Trophoblast cell (in vitro differentiated cells and primary cell): ENCODE measurements at regions not wholly inside any gene's neighbourhood (a gene's known extent, or its start where the extent isn't known, plus 50 kb on each side); places are given as distances from the start of the nearest gene placed in this dataset.
"Not testable (repeated sequence)": the region's sequence is repeated elsewhere in the genome, so short reads cannot be mapped to it uniquely, and the experiment has no call there.

Experiments used
- DNase-seq, 2 donors: peaks; one replicate each; pipeline ENCODE4 v3.0.0-alpha.2; 2016
- H2AFZ ChIP-seq: 2 replicates; pipeline ENCODE4 v1.6.1; 2013; ENCODE audit warnings: low read length, moderate library complexity, mild to moderate bottlenecking; ENCODE audit not compliant: insufficient read depth, poor library complexity
- H2AK5ac ChIP-seq: 2 replicates; pipeline ENCODE4 v1.6.1; 2013; ENCODE audit warnings: mild to moderate bottlenecking, low read length
- H2BK120ac ChIP-seq: 2 replicates; pipeline ENCODE4 v1.6.1; 2013; ENCODE audit warnings: low read length, mild to moderate bottlenecking, moderate library complexity; ENCODE audit not compliant: insufficient read depth, poor library complexity
- H2BK12ac ChIP-seq: 2 replicates; pipeline ENCODE4 v1.6.1; 2013; ENCODE audit warnings: mild to moderate bottlenecking, low read length, moderate library complexity
- H2BK5ac ChIP-seq: 2 replicates; pipeline ENCODE4 v1.6.1; 2013; ENCODE audit warnings: low read length, low read depth, moderate library complexity, mild to moderate bottlenecking; ENCODE audit not compliant: poor library complexity
- H3K14ac ChIP-seq: 2 replicates; pipeline ENCODE4 v1.6.1; 2013; ENCODE audit warnings: mild to moderate bottlenecking, low read length
- H3K18ac ChIP-seq: 2 replicates; pipeline ENCODE4 v1.6.1; 2013; ENCODE audit warnings: mild to moderate bottlenecking, low read length
- H3K23ac ChIP-seq: 2 replicates; pipeline ENCODE4 v1.6.1; 2013; ENCODE audit warnings: low read length
- H3K27ac ChIP-seq: 2 replicates; pipeline ENCODE4 v1.5.1; 2013; ENCODE audit warnings: low read depth, mild to moderate bottlenecking, inconsistent platforms, low read length, moderate library complexity
- H3K27me3 ChIP-seq: 2 replicates; pipeline ENCODE4 v1.6.1; 2013; ENCODE audit warnings: inconsistent platforms, mild to moderate bottlenecking, low read length, moderate library complexity; ENCODE audit not compliant: insufficient read depth
- H3K36me3 ChIP-seq, 2 experiments: 1 replicate in 1 of 2; 2 replicates in 1 of 2; pipeline ENCODE4 v1.6.1; 2013; ENCODE audit warnings: low read length in 2 of 2, mild to moderate bottlenecking in 2 of 2, moderate library complexity in 1 of 2; ENCODE audit not compliant: insufficient read depth in 2 of 2, control insufficient read depth in 1 of 2
- H3K4ac ChIP-seq: 2 replicates; pipeline ENCODE4 v1.6.1; 2013; ENCODE audit warnings: low read depth, mild to moderate bottlenecking, low read length, moderate library complexity
- H3K4me1 ChIP-seq, 2 experiments: 1 replicate in 1 of 2; 2 replicates in 1 of 2; pipeline ENCODE4 v1.6.1; 2013; ENCODE audit warnings: low read length in 2 of 2, mild to moderate bottlenecking in 2 of 2, moderate library complexity in 1 of 2; ENCODE audit not compliant: insufficient read depth in 2 of 2, control insufficient read depth in 1 of 2
- H3K4me2 ChIP-seq: 2 replicates; pipeline ENCODE4 v1.6.1; 2013; ENCODE audit warnings: inconsistent platforms, mild to moderate bottlenecking, low read length, moderate library complexity
- H3K4me3 ChIP-seq: 2 replicates; pipeline ENCODE4 v1.5.1; 2013; ENCODE audit warnings: mild to moderate bottlenecking, low read depth, low read length, inconsistent platforms
- H3K79me1 ChIP-seq: one replicate; pipeline ENCODE4 v1.6.1; 2013; ENCODE audit warnings: low read length
- H3K79me2 ChIP-seq: 2 replicates; pipeline ENCODE4 v1.6.1; 2013; ENCODE audit warnings: low read length, mild to moderate bottlenecking; ENCODE audit not compliant: control insufficient read depth, insufficient read depth, poor library complexity
- H3K9ac ChIP-seq: 2 replicates; pipeline ENCODE4 v1.6.1; 2013; ENCODE audit warnings: mild to moderate bottlenecking, low read length
- H3K9me3 ChIP-seq: 2 replicates; pipeline ENCODE4 v1.6.1; 2013; ENCODE audit warnings: low read depth, mild to moderate bottlenecking, control low read depth, inconsistent platforms, low read length; ENCODE audit not compliant: insufficient read depth
- H4K12ac ChIP-seq: 2 replicates; pipeline ENCODE4 v1.6.1; 2013; ENCODE audit warnings: low read depth, mild to moderate bottlenecking, low read length, moderate library complexity
- H4K8ac ChIP-seq: 2 replicates; pipeline ENCODE4 v1.6.1; 2013; ENCODE audit warnings: low read depth, mild to moderate bottlenecking, low read length, moderate library complexity
- H4K91ac ChIP-seq: one replicate; pipeline ENCODE4 v1.6.1; 2013; ENCODE audit warnings: low read depth, mild to moderate bottlenecking, low read length, moderate library complexity
- WGBS: extraction: QIAGEN DNeasy Blood & Tissue Kit; methylation state at CpG from one replicate; pipeline ENCODE4 v1.1.7; 2013; ENCODE audit warnings: missing lambda C conversion rate; ENCODE audit not compliant: insufficient read length, insufficient coverage; ENCODE audit errors: extremely low coverage; 5-methylcytosine and 5-hydroxymethylcytosine counted together

DNA sequence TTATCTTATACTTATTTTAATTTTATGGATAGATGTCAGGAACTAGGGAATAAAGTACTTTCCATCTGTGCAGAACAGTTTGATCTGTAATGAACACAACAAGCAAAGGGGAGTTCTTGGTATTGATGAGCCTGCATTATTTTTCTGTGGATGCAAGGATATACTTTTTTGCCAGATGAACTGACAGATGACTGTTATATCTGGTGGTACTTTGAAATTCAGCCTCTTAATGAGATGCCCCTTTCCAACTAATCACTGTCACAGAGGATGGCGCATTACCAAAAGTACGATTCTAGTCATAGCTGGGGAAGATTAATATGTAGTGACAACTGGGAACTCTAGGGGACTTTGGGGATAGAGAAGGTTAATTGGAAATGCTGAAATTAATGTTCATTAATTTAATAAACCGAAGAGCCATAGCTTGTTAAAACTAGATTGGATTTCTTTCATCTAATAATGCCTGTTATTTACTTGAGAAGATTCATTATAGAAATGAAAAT, 603.4 kb upstream of the CNTN5 start:
- Histone ChIP-seq H3K79me2 (no peaks in the 10 kb centered on the region), H3K18ac (no peak overlapping the region), H3K4me2 (no peak overlapping the region), H2AFZ (no peak overlapping the region), H2BK12ac (no peak overlapping the region), H3K27ac (no peak overlapping the region), H3K9me3 (no peaks in the 10 kb centered on the region), H3K4me3 (no peak overlapping the region), H3K23ac (no peak overlapping the region), H3K4me1 (no peaks in the 10 kb centered on the region), H2BK5ac (no peak overlapping the region), H4K12ac (no peak overlapping the region), H3K36me3 (no peaks in the 10 kb centered on the region), H4K8ac (no peak overlapping the region), H2BK120ac (no peak overlapping the region), H2AK5ac (no peak overlapping the region), H3K27me3 (no peaks in the 10 kb centered on the region), H3K79me1 (no peaks in the 10 kb centered on the region), H3K14ac (no peak overlapping the region), H4K91ac (no peak overlapping the region), H3K9ac (no peak overlapping the region), H3K4ac (no peak overlapping the region)
- DNase-seq = no peak
- no CpG with 5 or more reads among the region's 3 CpGs for WGBS

DNA sequence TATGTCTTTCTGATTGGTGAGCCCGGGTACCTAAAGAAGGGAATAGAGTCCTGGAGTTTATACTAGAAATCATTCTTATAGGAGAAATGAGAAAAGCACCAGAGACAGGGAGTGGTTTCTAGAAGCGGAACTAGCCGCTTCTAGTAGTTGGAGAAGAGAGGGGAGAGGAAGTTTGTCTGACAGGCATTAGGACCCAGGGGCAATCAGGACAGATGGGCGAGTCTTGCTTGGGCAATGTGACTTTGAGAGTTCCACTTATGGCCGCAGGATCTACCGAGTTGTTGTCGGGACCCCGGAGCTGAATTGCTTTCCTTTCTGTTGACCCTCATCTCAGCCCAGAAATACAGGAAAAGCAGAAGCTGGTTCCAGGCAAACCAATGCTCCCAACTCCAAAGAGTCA, 596.8 kb upstream of the CNTN5 start:
- no peaks in the 10 kb centered on the region for H3K79me2 ChIP-seq
- H2BK120ac ChIP-seq = no peak overlapping the region
- no peak overlapping the region for H3K14ac ChIP-seq
- no peak overlapping the region for H2AFZ ChIP-seq
- no peak overlapping the region for H3K4ac ChIP-seq
- no peak overlapping the region for H3K4me3 ChIP-seq
- no peak overlapping the region for H4K91ac ChIP-seq
- no peaks in the 10 kb centered on the region for H3K36me3 ChIP-seq
- WGBS = no CpG with 5 or more reads among the region's 8 CpGs
- H3K27ac ChIP-seq = no peak overlapping the region
- no peak overlapping the region for H4K8ac ChIP-seq
- no peak overlapping the region for H2BK5ac ChIP-seq
- H3K9me3 ChIP-seq = no peaks in the 10 kb centered on the region
- DNase-seq = no peak
- H3K4me1 ChIP-seq = no peaks in the 10 kb centered on the region
- no peaks in the 10 kb centered on the region for H3K27me3 ChIP-seq
- no peak overlapping the region for H3K4me2 ChIP-seq
- no peak overlapping the region for H2BK12ac ChIP-seq
- H3K9ac ChIP-seq = no peak overlapping the region
- no peak overlapping the region for H3K23ac ChIP-seq
- H3K79me1 ChIP-seq = no peaks in the 10 kb centered on the region
- H3K18ac ChIP-seq = no peak overlapping the region
- H4K12ac ChIP-seq = no peak overlapping the region
- H2AK5ac ChIP-seq = no peak overlapping the region

DNA sequence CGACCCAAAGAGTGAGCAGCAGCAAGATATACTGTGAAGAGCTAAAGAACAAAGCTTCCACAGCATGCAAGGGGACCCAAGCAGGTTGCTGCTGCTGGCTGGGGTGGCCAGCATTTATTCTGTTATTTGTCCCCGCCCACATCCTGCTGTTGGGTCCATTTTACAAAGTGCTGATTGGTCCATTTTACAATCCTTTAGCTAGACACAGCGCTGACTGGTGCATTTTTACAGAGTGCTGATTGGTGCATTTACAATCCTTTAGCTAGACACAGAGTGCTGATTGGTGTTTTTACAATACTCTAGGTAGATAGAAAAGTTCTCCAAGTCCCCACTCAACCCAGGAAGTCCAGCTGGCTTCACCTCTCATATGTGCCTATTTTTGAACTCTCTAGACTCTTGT, 596.0 kb upstream of the CNTN5 start:
- WGBS = no CpG with 5 or more reads among the region's 3 CpGs
- H3K27me3 ChIP-seq, H3K79me1 ChIP-seq, H4K8ac ChIP-seq, H3K23ac ChIP-seq, H2AFZ ChIP-seq, H3K14ac ChIP-seq, H2BK5ac ChIP-seq, H3K4ac ChIP-seq, H3K18ac ChIP-seq, H3K4me1 ChIP-seq, H2AK5ac ChIP-seq, H3K4me2 ChIP-seq, H3K9ac ChIP-seq, H3K4me3 ChIP-seq, H4K91ac ChIP-seq, H2BK12ac ChIP-seq, DNase-seq, H3K27ac ChIP-seq, H3K36me3 ChIP-seq, H2BK120ac ChIP-seq, H3K9me3 ChIP-seq, H3K79me2 ChIP-seq, H4K12ac ChIP-seq: not testable (repeated sequence)

DNA sequence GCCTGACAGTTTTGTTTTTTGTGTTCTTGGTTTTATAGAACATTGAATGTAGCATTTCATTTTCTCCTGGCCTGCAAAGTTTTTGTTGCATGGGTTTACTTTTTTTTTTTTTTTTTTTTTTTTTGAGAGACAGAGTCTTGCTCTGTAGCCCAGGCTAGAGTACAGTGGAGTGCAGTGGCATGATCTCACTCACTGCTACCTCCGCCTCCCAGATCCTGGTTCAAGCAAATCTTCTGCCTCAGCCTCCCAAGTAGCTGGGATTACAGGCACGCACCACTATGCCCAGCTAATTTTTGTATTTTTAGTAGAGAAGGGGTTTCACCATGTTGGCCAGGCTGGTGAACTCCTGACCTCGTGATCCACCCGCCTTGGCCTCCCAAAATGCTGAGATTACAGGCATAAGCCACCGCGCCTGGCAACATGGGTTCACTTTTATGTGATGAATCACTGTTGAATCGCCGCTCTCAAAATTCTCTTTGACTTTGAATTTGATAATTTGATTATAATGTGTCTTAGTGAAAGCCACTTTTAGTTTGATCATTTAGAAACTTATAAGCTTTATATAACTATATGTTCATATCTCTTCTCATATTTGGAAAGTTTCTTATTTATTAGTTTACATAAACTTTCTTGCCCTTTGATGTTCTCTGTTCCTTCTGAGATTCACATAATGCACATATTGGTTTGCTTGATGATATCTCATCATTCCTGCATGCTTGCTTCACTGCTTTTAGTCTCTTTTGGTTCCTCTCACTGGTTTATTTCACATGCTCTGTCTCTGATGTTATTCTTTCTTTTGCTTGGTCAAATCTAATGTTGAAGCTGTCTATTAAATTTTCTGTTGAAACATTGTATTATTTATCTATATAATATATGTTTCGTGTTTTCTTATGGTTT, 589.0 kb upstream of the CNTN5 start:
- no peak overlapping the region for H3K14ac ChIP-seq

More for the DNA sequence above, 589.0 kb upstream of the CNTN5 start:
- no peak overlapping the region for H2BK120ac ChIP-seq
- no peaks in the 10 kb centered on the region for H3K27me3 ChIP-seq
- no peak overlapping the region for H4K91ac ChIP-seq
- no peak overlapping the region for H3K9ac ChIP-seq
- no CpG with 5 or more reads among the region's 9 CpGs for WGBS
- H2BK12ac ChIP-seq = no peak overlapping the region
- no peak overlapping the region for H4K8ac ChIP-seq
- H3K4me2 ChIP-seq = no peak overlapping the region
- no peak for DNase-seq
- no peak overlapping the region for H3K27ac ChIP-seq
- H4K12ac ChIP-seq = no peak overlapping the region
- no peaks in the 10 kb centered on the region for H3K36me3 ChIP-seq
- no peaks in the 10 kb centered on the region for H3K9me3 ChIP-seq
- no peak overlapping the region for H3K4me3 ChIP-seq
- no peak overlapping the region for H2AK5ac ChIP-seq
- H3K4me1 ChIP-seq = no peaks in the 10 kb centered on the region
- H3K23ac ChIP-seq = no peak overlapping the region
- no peaks in the 10 kb centered on the region for H3K79me1 ChIP-seq
- H2AFZ ChIP-seq = no peak overlapping the region
- H3K18ac ChIP-seq = no peak overlapping the region
- no peaks in the 10 kb centered on the region for H3K79me2 ChIP-seq
- no peak overlapping the region for H3K4ac ChIP-seq
- no peak overlapping the region for H2BK5ac ChIP-seq
